B cell (primary cell): ENCODE measurements at regions not wholly inside any gene's neighbourhood (a gene's known extent, or its start where the extent isn't known, plus 50 kb on each side); places are given as distances from the start of the nearest gene placed in this dataset.

ENCODE experiments used
- ATAC-seq: fragments of 200-7000 bp; cut with Tn5 transposase; one replicate; pipeline ENCODE4 v1.10.0; 2021; ENCODE audit warnings: low read depth, mild to moderate bottlenecking, moderate number of reproducible peaks, moderate library complexity
- CTCF ChIA-PET: fragments of 350-600 bp; sonication (Branson Sonifier 250); formaldehyde crosslinking; loops from one replicate; lab custom pipeline; 2021; ENCODE audit warnings: antibody characterized with exemption, inconsistent platforms; lab: Charles Lee
- POLR2A ChIA-PET: fragments of 350-600 bp; sonication (Branson Sonifier 250); formaldehyde crosslinking; loops from one replicate; lab custom pipeline; 2021; ENCODE audit warnings: antibody characterized with exemption; lab: Charles Lee
- DNase-seq: peaks from one replicate; pipeline ENCODE4 v3.0.0; 2013
- H2AFZ ChIP-seq: 2 replicates; pipeline ENCODE4 v1.6.1; 2012; ENCODE audit warnings: mild to moderate bottlenecking, low read depth, low read length; ENCODE audit not compliant: insufficient read depth, poor library complexity, severe bottlenecking
- H3K27ac ChIP-seq, 2 donors: 1 replicate in 1 of 2; 2 replicates in 1 of 2; pipeline ENCODE4 v1.5.1; 2012 to 2013; ENCODE audit warnings: low read length in 2 of 2, mild to moderate bottlenecking in 2 of 2, moderate library complexity in 1 of 2
- H3K27me3 ChIP-seq, 4 experiments: fragments of 200-600 bp in 1 of 4; sonication (generic) in 1 of 4; replicated peaks in 1 of 4; 1 replicate in 2 of 4; 2 replicates in 2 of 4; pipeline versions ENCODE4 v1.6.1 to v1.7.0; 2013 to 2016; ENCODE audit warnings: low read length in 3 of 4, mild to moderate bottlenecking in 2 of 4, mixed read lengths in 1 of 4, moderate library complexity in 1 of 4; ENCODE audit not compliant: insufficient read depth in 4 of 4, control insufficient read depth in 3 of 4; ENCODE audit errors: control extremely low read depth in 1 of 4
- H3K36me3 ChIP-seq, 2 experiments: replicated peaks in 1 of 2; 1 replicate in 1 of 2; 2 replicates in 1 of 2; pipeline versions ENCODE4 v1.6.1 to v1.7.1; 2013; ENCODE audit warnings: low read length in 1 of 2; ENCODE audit not compliant: insufficient read depth in 2 of 2, control insufficient read depth in 1 of 2; ENCODE audit errors: control extremely low read depth in 1 of 2, extremely low read depth in 1 of 2
- H3K4me1 ChIP-seq, 2 donors: fragments of 200-600 bp in 1 of 2; sonication (generic) in 1 of 2; 1 replicate in 1 of 2; 2 replicates in 1 of 2; pipeline versions ENCODE4 v1.5.1 to v1.6.1; 2013 to 2017; ENCODE audit warnings: low read length in 2 of 2; ENCODE audit not compliant: control insufficient read depth in 2 of 2, insufficient read depth in 2 of 2
- H3K4me2 ChIP-seq: replicated peaks from 2 replicates; pipeline ENCODE3; 2012; ENCODE audit warnings: mild to moderate bottlenecking, low read depth, low read length; ENCODE audit not compliant: poor library complexity, severe bottlenecking
- H3K4me3 ChIP-seq, 5 experiments: fragments of 200-600 bp in 1 of 5; sonication (generic) in 1 of 5; 1 replicate in 3 of 5; 2 replicates in 2 of 5; pipeline versions ENCODE4 v1.5.1 to v1.7.0; 2011 to 2016; ENCODE audit warnings: low read length in 4 of 5, mild to moderate bottlenecking in 4 of 5, low read depth in 2 of 5, control low read depth in 1 of 5, moderate library complexity in 1 of 5; ENCODE audit not compliant: insufficient read depth in 1 of 5; ENCODE audit errors: control extremely low read depth in 1 of 5, extremely low read depth in 1 of 5
- H3K79me2 ChIP-seq: fragments of 200-600 bp; sonication (generic); one replicate; pipeline ENCODE4 v1.6.0; 2016; ENCODE audit warnings: low read length; ENCODE audit not compliant: control insufficient read depth, insufficient read depth
- H3K9ac ChIP-seq: fragments of 200-600 bp; sonication (generic); 2 replicates; pipeline ENCODE4 v1.6.1; 2017; ENCODE audit warnings: mild to moderate bottlenecking, low read length, moderate library complexity
- H3K9me3 ChIP-seq, 3 donors: one replicate each; pipeline versions ENCODE4 v1.6.1 to v1.7.1; 2013; ENCODE audit warnings: low read length in 2 of 3; ENCODE audit not compliant: control insufficient read depth in 2 of 3, insufficient read depth in 1 of 3; ENCODE audit errors: control extremely low read depth in 1 of 3
- H4K20me1 ChIP-seq: 2 replicates; pipeline ENCODE4 v1.6.0; 2012; ENCODE audit warnings: mild to moderate bottlenecking, low read length; ENCODE audit not compliant: insufficient read depth, control insufficient read depth, poor library complexity, severe bottlenecking
- H3K27ac Mint-ChIP-seq: one replicate; pipeline ENCODE4 v1.8.0; 2021; ENCODE audit warnings: mixed read lengths
- H3K27me3 Mint-ChIP-seq: one replicate; pipeline ENCODE4 v1.8.0; 2021; ENCODE audit warnings: mixed read lengths
- H3K4me1 Mint-ChIP-seq: one replicate; pipeline ENCODE4 v1.8.0; 2021; ENCODE audit warnings: mixed read lengths
- H3K4me3 Mint-ChIP-seq: one replicate; pipeline ENCODE4 v1.8.0; 2021; ENCODE audit warnings: mixed read lengths
- H3K9me3 Mint-ChIP-seq: one replicate; pipeline ENCODE4 v1.8.0; 2022; ENCODE audit warnings: mixed read lengths; ENCODE audit not compliant: insufficient read depth
- EZH2 ChIP-seq: IDR thresholded peaks from 2 replicates; pipeline ENCODE4 v1.6.1; 2012; ENCODE audit warnings: borderline replicate concordance, low read depth, mild to moderate bottlenecking, moderate library complexity, low read length; ENCODE audit not compliant: insufficient read depth, poor library complexity, severe bottlenecking
- WGBS: methylation state at CpG from one replicate; pipeline ENCODE4 v1.1.5; 2013; ENCODE audit warnings: missing lambda C conversion rate; ENCODE audit not compliant: insufficient coverage; 5-methylcytosine and 5-hydroxymethylcytosine counted together
- intact Hi-C: fragments of 100-400 bp; cut with micrococcal nuclease; formaldehyde crosslinking; loops from one replicate; pipeline ENCODE4 v1.10.0; 2022
- TF ChIP-seq, protein P1 (sequence below): fragments of 200-600 bp; IDR thresholded peaks from one replicate; pipeline ENCODE4 v1.8.0; 2022; ENCODE audit warnings: antibody characterized with exemption, mild to moderate bottlenecking

GRCh38 chr4:41832961-41833360 is 84.4 kb upstream of the PHOX2B start:
- no peak for ATAC-seq
- WGBS, result 0% methylated on average over 1 of the region's 1 CpG

DNA sequence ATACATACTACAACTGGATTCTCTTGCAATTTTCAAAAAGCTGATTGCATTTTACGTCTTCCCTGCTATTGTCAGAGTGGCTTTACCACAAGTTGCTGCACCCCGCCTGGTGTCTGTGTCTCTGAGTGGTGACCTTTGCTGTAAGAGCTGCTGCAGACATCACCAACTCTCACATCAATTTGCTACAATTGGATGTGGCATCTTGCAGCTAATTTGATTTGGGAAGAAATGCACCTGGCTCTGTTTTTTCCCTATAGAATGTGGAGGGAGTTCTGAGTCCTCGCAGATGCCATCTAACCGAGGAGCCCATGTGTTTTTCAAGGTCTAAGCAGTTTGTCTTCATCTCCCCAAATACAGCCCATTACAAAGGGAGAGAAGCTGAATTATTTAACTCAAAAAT is 73.8 kb upstream of the PHOX2B start:
- ATAC-seq, result no peak
- ChIA-PET POLR2A (no interaction called here), CTCF (no interaction called here)
- H3K9ac ChIP-seq, result no peak overlapping the region
- intact Hi-C loops, result no loop called here
- Mint-ChIP-seq H3K4me1 (no peaks in the 10 kb centered on the region), H3K27ac (no peak overlapping the region), H3K4me3 (no peak overlapping the region), H3K27me3 (peaks cover 21% of the 10 kb centered on the region), H3K9me3 (no peaks in the 10 kb centered on the region)
- no peak overlapping the region for H3K27ac ChIP-seq
- H3K4me1 ChIP-seq, result no peaks in the 10 kb centered on the region
- no peaks in the 10 kb centered on the region for H4K20me1 ChIP-seq
- H3K4me2 ChIP-seq, result no peak overlapping the region
- H3K79me2 ChIP-seq, result no peaks in the 10 kb centered on the region
- peaks cover 0 to 8% (median 0%) of the 10 kb centered on the region in 4 experiments for H3K27me3 ChIP-seq
- no peak overlapping the region for H2AFZ ChIP-seq
- WGBS, result 100% methylated on average over 1 of the region's 4 CpGs
- no peaks in the 10 kb centered on the region for H3K36me3 ChIP-seq
- no peak for TF ChIP-seq EZH2
- TF ChIP-seq, protein P1, sequence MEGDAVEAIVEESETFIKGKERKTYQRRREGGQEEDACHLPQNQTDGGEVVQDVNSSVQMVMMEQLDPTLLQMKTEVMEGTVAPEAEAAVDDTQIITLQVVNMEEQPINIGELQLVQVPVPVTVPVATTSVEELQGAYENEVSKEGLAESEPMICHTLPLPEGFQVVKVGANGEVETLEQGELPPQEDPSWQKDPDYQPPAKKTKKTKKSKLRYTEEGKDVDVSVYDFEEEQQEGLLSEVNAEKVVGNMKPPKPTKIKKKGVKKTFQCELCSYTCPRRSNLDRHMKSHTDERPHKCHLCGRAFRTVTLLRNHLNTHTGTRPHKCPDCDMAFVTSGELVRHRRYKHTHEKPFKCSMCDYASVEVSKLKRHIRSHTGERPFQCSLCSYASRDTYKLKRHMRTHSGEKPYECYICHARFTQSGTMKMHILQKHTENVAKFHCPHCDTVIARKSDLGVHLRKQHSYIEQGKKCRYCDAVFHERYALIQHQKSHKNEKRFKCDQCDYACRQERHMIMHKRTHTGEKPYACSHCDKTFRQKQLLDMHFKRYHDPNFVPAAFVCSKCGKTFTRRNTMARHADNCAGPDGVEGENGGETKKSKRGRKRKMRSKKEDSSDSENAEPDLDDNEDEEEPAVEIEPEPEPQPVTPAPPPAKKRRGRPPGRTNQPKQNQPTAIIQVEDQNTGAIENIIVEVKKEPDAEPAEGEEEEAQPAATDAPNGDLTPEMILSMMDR, result no peak
- H3K4me3 ChIP-seq, result no peak overlapping the region
- no peaks in the 10 kb centered on the region for H3K9me3 ChIP-seq
- no peak for DNase-seq

More at GRCh38 chr4:41832961-41833360, 84.4 kb upstream of the PHOX2B start:
- CTCF ChIA-PET, result no interaction called here
- Histone ChIP-seq H3K27ac (no peak overlapping the region), H3K4me3 (no peak overlapping the region), H2AFZ (no peak overlapping the region), H4K20me1 (no peaks in the 10 kb centered on the region), H3K27me3 (peaks cover 0 to 4% (median 0%) of the 10 kb centered on the region in 4 experiments), H3K4me2 (no peak overlapping the region), H3K9ac (no peak overlapping the region), H3K9me3 (no peaks in the 10 kb centered on the region), H3K79me2 (no peaks in the 10 kb centered on the region), H3K36me3 (no peaks in the 10 kb centered on the region), H3K4me1 (no peaks in the 10 kb centered on the region)
- Mint-ChIP-seq H3K4me3 (no peak overlapping the region), H3K9me3 (no peaks in the 10 kb centered on the region), H3K27me3 (peaks cover 19% of the 10 kb centered on the region), H3K4me1 (no peaks in the 10 kb centered on the region), H3K27ac (no peak overlapping the region)
- no peak for TF ChIP-seq EZH2
- TF ChIP-seq, protein P1, result no peak
- POLR2A ChIA-PET, result no interaction called here
- intact Hi-C loops, result no loop called here
- no peak for DNase-seq
